GF-D8 (cell line): ENCODE measurements at regions not wholly inside any gene's neighbourhood (a gene's known extent, or its start where the extent isn't known, plus 50 kb on each side); places are given as distances from the start of the nearest gene placed in this dataset.

ENCODE experiments used
- DNase-seq: peaks from one replicate; lab custom pipeline; 2025; lab: John Stamatoyannopoulos, UW

DNA sequence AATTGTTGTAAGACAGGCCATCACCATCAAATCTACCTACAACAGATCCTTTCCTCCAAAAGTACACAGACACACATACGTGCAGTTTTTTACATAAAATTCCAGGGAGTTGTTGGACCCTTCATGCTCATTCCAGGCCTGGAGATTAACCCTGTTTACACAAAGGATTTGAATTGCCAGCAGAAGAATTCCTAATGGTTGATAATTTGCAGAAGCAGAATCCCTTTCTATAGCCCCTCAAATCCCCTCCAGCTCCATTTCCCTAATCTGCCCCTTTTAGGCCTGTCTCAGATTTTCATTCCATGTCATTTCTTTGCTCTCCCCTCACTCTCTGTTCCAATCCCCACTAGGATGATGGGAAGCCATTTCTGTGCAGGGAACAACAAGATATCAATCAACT is 102.9 kb upstream of the TOX3 start:
- no peak for DNase-seq

- DNase-seq, result no peak
Observed at GRCh38 chr16:52647588-52647987, 100.6 kb upstream of the TOX3 start.

DNA sequence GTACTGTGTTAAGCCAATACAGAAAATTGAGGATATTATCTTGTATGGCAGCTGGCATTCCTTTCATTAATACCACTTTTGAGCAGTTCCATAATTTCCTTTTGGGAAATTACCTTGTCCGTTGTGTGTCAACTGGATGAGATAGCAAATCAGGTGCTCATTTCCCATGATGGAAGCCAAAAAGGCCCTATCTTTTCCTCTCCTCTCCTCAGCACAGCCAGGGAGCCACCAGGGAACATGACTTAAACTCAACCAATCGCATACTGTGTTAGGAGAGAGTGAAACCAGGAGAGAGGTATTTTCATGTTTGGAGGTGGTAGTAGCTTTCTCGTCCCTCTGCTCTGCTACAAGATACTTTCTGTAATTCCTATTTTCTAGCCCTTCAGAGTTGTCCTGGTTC is 96.1 kb upstream of the TOX3 start:
- no peak for DNase-seq

DNA sequence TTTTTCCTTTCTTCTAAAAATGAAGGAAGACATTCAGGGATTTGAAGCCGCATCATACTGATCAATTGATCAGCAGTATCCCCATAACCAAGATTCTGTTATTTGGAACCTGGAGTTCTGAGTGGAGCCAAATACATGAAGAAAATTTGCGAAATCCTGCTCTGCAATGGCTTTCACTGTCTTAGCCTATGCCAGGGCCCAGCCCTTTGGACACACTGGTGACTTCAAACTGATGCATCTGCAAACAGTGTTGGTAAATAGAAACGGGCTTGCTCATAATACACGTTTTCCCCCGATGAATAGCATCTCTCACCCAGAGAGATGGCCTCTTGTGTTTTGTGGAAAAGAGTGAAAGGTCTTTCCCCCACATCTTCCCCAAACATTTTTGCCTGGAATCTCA is 87.6 kb upstream of the TOX3 start:
- no peak for DNase-seq

DNA sequence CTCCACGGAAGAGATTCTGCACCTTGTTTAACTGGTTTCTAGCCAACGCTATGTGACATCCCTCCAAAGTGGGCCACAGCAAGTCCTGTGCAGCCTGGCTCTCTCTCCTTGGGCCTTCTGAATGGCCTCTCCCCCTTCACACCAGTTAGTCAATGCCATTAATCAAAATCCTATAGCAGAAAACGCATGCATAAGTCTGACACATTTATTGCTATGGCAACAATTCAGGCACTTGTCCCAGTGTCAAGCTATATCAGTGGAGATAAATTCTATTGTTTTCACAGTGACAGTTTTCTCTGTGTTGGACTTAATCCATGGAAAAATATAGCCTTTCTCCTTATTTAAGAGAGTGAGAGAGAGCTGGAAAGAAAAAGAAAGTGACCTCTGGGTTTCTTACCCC is 87.2 kb upstream of the TOX3 start:
- no peak for DNase-seq

DNA sequence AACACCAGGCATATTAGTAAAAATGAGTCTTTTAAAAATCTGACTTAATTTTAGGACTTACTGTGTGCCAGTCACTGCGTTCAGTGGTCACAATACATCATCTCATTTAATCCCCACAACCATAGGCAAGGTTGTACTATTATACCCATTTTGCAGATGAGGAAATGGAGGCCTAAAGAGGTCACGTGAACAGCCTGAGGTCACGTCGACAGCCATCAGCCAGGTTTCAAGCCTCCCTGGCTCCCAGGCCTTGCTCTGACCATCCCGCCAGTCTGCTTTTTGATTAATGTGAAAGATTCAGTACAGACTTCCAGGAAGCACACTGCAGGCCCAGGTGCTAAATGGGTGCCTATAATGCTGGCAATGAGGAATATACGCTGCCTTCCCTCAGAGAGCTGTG is 86.3 kb upstream of the TOX3 start:
- DNase-seq, result no peak

GRCh38 chr16:52631711-52632110 is 84.8 kb upstream of the TOX3 start:
- no peak for DNase-seq

- DNase-seq, result no peak
Observed at GRCh38 chr16:52630711-52631110, 83.8 kb upstream of the TOX3 start.

DNA sequence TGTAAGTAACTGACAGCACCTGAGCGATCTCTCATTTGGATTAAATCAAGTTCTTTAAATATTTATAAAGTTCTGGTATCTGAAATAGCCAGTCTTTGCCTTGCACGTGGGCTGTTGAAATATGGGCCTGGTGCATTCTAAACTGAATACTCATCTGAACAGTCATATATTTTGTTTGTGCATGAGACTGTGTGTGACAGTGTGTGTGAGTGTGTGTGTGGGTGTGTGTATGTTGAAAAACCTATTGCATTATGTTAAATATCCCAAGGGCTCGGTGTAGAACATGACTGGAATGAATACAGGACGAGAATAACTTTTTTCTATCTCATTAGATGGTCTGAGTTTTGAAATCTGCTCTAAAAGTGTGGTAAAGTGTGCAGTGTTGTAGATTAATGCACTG is 82.4 kb upstream of the TOX3 start:
- DNase-seq, result no peak

DNA sequence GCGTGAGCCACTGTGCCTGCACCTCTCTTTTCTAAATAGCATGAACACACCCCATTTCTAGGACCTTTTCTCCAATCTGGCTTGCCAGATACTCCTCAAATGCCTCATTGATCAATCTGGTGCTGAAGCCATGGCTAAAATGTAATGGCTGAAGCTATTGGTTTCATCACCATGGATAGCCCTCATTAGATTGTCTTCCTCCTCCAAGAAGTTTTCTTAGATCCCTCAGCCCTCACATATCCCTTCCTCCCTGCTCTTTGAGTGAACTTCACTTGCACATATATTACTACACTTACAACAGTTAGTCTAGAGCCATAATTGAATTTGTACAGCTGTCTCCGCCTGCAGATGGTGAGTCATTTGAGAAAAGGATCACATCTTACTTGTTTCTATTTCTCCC is 77.9 kb upstream of the TOX3 start:
- no peak for DNase-seq

- no peak for DNase-seq
Observed at GRCh38 chr16:52621651-52622050, 74.7 kb upstream of the TOX3 start.

DNA sequence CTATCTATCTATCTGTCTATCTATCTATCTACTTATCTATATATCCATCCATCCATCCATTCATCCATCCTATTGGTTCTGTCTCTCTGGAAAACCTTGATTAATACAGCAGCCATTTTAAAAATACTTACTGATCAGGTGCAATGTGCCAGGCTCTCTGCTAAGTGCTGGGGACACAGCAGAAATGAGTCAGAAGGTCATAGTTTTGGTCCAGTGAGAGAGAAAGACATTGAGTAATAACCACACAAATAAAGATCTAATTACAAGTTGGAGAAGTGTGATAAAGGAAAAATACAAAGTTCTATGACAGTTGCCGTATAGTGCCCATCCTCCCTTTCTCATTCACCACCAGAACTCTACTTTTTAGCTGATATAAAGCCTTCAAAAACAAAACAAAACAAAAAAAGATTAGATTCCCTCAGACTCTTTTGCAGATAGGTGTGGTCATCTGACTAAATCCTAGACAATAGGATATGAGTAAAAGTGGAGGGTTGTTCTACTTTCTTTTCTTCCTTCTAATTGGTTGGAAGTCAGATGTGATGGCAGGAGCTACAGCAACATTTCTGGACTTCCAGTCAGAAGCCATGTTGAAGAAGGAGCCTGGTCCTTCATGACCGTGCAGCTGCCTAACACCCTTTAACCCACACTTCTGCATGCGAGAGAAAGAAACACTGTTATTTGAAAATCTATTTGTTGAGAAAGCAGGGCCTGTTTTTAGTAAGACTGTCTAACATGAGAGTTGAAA is 72.0 kb upstream of the TOX3 start:
- no peak for DNase-seq

DNA sequence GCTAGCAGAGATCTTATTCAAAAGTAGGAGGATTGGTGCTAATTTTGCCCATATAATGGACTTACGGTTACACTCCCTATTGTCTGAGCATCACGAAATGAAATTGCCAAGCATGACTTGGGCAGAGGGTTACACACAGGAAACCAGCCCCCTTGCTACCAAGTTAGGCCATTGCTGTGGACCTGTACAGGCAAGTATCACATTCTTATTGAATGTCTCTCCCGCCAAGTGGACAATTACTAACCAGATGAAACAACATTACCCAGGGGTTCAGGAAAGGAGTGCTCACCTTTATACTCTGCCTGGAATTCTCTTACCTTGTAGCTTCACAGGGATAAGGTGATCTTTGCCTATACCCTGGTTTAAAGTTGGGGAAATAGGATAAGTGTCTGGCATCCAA is 70.6 kb upstream of the TOX3 start:
- no peak for DNase-seq

GRCh38 chr16:52613508-52613907 is 66.6 kb upstream of the TOX3 start:
- DNase-seq, result no peak

DNA sequence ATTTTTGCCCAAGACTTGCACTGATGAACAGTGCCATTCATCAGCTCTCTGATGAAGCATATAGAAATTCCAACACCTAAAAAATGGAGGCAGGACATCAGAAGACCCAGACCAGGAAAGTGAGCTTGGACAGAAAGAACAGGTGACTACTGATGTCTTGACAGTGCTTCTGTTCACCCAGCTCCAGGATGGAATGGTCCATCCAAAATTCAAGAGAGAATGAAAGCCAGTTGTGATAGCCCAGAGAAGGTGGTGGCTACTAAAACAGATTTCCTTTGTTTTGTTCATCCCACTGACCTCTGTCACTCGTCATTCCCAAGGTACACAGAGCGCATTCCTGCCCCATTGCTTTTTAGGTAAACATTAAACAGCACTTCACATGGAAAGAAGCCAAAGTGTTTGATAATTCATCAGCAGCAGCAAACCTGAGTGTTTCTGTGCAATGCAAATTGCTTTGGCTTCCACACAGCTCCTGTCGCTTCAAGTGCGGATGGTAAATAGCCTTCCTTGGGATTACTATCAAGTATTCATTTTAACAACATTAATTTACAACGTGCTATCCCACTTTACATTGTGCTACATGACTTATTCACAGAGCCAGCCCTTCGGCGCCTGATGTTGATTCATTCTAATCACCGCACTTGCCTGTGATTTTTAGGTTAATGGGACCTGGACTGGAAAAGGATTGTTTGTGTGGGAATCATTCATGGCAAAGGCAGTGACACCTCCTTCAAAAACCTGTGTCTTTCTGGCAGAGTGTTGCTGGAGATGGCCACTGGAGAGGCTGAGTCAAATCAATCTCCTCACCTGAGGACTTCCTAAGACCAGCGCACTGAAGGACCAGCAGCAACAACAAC is 65.1 kb upstream of the TOX3 start:
- DNase-seq, result no peak

GRCh38 chr16:52603015-52603414 is 56.1 kb upstream of the TOX3 start:
- DNase-seq, result no peak

- no peak for DNase-seq
Observed at GRCh38 chr16:52597772-52598483, 51.0 kb upstream of the TOX3 start.

DNA sequence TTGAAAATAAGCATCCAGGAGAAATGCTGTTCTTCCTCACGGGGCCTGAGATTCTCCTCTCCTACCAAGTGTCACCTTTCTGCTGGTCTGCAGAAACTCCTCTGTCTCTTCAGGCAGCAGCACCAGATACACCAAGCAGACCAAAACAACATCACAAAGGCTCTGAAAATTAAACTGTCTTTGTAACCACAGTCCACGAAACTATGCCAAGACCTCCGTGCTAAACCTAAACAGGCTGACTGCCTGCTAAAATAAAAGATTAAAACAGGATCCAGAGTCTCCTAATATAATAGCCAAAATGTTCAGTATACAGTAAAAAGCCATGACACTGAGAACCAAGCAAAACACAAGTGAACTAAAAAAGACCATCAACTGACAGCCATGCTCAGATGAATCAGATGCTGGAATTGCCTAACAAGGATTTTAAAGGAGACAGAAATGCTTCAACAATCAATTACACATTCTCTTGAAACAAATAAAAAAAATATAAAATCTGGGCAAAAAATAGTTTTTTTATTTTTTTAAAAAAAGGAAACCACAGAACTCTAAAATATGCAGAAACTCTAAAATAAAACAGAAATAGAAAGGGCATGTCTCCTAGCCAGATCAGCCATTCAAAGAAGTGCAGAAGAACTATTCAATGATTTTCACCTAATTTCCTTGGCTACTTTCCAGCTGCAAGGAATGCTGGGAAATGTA is 50.3 kb upstream of the TOX3 start:
- no peak for DNase-seq
